ENCODE measurements at regions not wholly inside any gene's neighbourhood (a gene's known extent, or its start where the extent isn't known, plus 50 kb on each side); places are given as distances from the start of the nearest gene placed in this dataset.

DNA sequence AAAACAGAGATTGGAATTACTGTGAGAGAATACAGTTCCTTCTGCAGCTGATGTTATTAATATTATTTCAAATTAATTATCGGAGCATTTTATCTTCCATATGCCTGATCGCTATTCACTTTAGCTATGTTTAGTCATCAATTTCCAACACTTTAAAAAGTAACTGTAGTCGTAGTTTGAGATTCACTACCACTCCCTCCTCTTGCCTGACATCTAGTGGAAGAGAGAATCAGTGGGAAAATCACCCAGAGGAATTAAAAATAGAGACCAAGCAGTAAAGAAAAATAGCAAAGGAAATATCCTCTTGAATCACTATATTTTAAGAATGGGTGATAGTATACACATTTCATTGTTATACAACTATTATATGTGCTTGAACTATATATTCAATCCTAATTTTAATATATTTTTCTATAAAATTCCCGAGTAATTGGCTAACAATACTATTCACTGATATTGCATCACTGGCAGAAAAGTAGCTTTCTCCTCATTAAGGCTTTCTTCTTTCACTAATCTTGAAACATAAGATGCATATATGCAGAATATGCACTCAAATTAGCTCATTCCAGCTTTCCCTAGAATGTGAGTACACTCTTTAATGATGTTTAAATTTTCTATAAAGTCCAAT, 708.7 kb downstream of the CDH9 start:
- TF ChIP-seq, protein P1, sequence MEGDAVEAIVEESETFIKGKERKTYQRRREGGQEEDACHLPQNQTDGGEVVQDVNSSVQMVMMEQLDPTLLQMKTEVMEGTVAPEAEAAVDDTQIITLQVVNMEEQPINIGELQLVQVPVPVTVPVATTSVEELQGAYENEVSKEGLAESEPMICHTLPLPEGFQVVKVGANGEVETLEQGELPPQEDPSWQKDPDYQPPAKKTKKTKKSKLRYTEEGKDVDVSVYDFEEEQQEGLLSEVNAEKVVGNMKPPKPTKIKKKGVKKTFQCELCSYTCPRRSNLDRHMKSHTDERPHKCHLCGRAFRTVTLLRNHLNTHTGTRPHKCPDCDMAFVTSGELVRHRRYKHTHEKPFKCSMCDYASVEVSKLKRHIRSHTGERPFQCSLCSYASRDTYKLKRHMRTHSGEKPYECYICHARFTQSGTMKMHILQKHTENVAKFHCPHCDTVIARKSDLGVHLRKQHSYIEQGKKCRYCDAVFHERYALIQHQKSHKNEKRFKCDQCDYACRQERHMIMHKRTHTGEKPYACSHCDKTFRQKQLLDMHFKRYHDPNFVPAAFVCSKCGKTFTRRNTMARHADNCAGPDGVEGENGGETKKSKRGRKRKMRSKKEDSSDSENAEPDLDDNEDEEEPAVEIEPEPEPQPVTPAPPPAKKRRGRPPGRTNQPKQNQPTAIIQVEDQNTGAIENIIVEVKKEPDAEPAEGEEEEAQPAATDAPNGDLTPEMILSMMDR (IDR thresholded peaks at IDR 0.05): no peak
- TF ChIP-seq POLR2AphosphoS5 (IDR thresholded peaks at IDR 0.05) (no peak), POLR2A (IDR thresholded peaks at IDR 0.05) (no peak)

Measured in suprapubic skin (tissue), 4 donors.